Esophagus squamous epithelium (tissue), 5 donors: ENCODE measurements at regions not wholly inside any gene's neighbourhood (a gene's known extent, or its start where the extent isn't known, plus 50 kb on each side); places are given as distances from the start of the nearest gene placed in this dataset.

ENCODE experiments used
- DNase-seq: peaks from one replicate; lab custom pipeline; 2025; lab: John Stamatoyannopoulos, UW
- H3K27ac ChIP-seq, 4 donors: fragments of 200-600 bp; sonication (generic); one replicate each; pipeline ENCODE4 v1.5.1; 2016 to 2019; ENCODE audit warnings: mild to moderate bottlenecking in 1 of 4
- H3K27me3 ChIP-seq, 4 donors: fragments of 200-600 bp; sonication (generic); 1 replicate in 3 of 4; 2 replicates in 1 of 4; pipeline versions ENCODE4 v1.5.1 to v1.6.0; 2017 to 2021; ENCODE audit warnings: antibody characterized with exemption in 1 of 4
- H3K36me3 ChIP-seq, 3 donors: fragments of 200-600 bp; sonication (generic); one replicate each; pipeline ENCODE4 v1.5.1; 2016 to 2019
- H3K4me1 ChIP-seq, 3 donors: fragments of 200-600 bp; sonication (generic); one replicate each; pipeline ENCODE4 v1.5.1; 2017 to 2019
- H3K4me3 ChIP-seq, 4 donors: fragments of 200-600 bp; sonication (generic); 1 replicate in 3 of 4; 2 replicates in 1 of 4; pipeline ENCODE4 v1.5.1; 2016 to 2019; ENCODE audit warnings: mild to moderate bottlenecking in 2 of 4, moderate library complexity in 1 of 4
- H3K9me3 ChIP-seq, 3 donors: fragments of 200-600 bp; sonication (generic); one replicate each; pipeline ENCODE4 v1.5.1; 2016 to 2019
- CTCF ChIP-seq, 6 experiments: fragments of 450-650 bp in 4 of 6; fragments of 200-600 bp in 2 of 6; sonication (generic) in 2 of 6; IDR thresholded peaks; one replicate each; pipeline ENCODE4 v1.5.1; 2016 to 2019; ENCODE audit warnings: antibody characterized with exemption in 6 of 6, mild to moderate bottlenecking in 4 of 6, moderate library complexity in 4 of 6
- POLR2A ChIP-seq, 4 donors: fragments of 450-650 bp; IDR thresholded peaks; one replicate each; pipeline ENCODE4 v1.6.1; 2017; ENCODE audit warnings: antibody characterized with exemption in 4 of 4, mild to moderate bottlenecking in 4 of 4, moderate library complexity in 3 of 4
- WGBS, 2 donors: methylation state at CpG; one replicate each; pipeline ENCODE4 v1.1.5; 2018; 5-methylcytosine and 5-hydroxymethylcytosine counted together
- intact Hi-C: fragments of 100-400 bp; cut with DNase I; formaldehyde crosslinking; loops from one replicate; pipeline ENCODE4 v1.15.0; 2022
- donor health status: DM: yes; HTN: yes; CAD: no.

- intact Hi-C loops = no loop called here
- Histone ChIP-seq H3K4me1 (no peaks in the 10 kb centered on the region), H3K9me3 (peaks cover 0 to 13% (median 8%) of the 10 kb centered on the region in 3 donors), H3K27me3 (no peaks in the 10 kb centered on the region), H3K27ac (no peak overlapping the region), H3K4me3 (no peak overlapping the region), H3K36me3 (no peaks in the 10 kb centered on the region)
- 69 to 74% methylated on average over 4 of the region's 4 CpGs for WGBS, 2 donors
- no peak for DNase-seq
- TF ChIP-seq POLR2A (IDR thresholded peaks at IDR 0.05) (no peak), CTCF (IDR thresholded peaks at IDR 0.05) (no peak)
These were observed 106.7 kb upstream of the OSMR start for GRCh38 chr5:38739011-38739704.

- no peak overlapping the region for H3K4me3 ChIP-seq
- intact Hi-C loops = no loop called here
- H3K4me1 ChIP-seq = no peaks in the 10 kb centered on the region
- TF ChIP-seq POLR2A (IDR thresholded peaks at IDR 0.05) (no peak), CTCF (IDR thresholded peaks at IDR 0.05) (no peak)
- no peaks in the 10 kb centered on the region for H3K27me3 ChIP-seq
- no peak for DNase-seq
- no peak overlapping the region for H3K27ac ChIP-seq
- peaks cover 0 to 13% (median 8%) of the 10 kb centered on the region in 3 donors for H3K9me3 ChIP-seq
- H3K36me3 ChIP-seq = no peaks in the 10 kb centered on the region
- WGBS, 2 donors = 83 to 92% methylated on average over 1 of the region's 1 CpG
These were observed 106.1 kb upstream of the OSMR start for GRCh38 chr5:38739705-38740045.

DNA sequence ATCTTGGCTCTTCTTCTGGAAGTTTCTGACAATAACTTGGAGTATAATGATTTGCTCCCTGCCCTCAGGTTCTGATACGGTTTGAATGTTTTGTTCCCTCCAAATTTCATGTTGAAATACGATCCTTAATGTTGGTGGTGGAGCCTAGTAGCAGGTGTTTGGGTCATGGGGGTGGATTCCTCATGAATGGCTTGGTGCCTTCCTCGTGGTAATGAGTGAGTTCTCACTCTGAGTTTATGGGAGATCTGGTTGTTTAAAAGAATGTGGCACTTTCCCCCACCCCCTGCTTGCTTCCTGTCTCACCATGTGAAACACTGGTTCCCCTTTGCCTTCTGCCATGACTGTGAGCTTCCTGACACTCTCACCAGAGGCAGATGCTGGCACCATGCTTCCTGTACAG, 103.0 kb upstream of the OSMR start:
- Histone ChIP-seq H3K4me1 (no peaks in the 10 kb centered on the region), H3K9me3 (peaks cover 0 to 13% (median 8%) of the 10 kb centered on the region in 3 donors), H3K4me3 (no peak overlapping the region), H3K27me3 (no peaks in the 10 kb centered on the region), H3K36me3 (no peaks in the 10 kb centered on the region), H3K27ac (no peak overlapping the region)
- no peak for DNase-seq
- TF ChIP-seq POLR2A (IDR thresholded peaks at IDR 0.05) (no peak), CTCF (IDR thresholded peaks at IDR 0.05) (no peak)
- intact Hi-C loops = no loop called here
- WGBS, 2 donors = 56 to 58% methylated on average over 3 of the region's 3 CpGs

DNA sequence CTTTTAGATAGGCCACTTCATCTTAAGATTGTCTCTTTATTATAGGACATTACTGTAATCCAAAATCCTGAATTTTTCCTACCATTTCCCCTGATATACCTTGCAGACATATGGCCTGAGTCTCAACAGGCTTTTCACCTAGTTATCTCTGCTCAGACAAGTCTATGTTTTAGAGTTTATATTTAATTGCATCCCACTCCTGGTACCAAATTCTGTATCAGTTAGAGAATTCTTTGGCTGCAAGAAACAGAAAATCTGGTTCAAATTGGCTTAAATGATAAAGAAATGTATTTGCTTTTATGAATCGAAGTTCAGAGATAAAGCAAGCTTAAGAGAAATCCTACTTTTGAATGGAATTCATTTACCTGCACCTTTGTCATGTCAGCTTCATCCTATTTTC, 102.2 kb upstream of the OSMR start:
- TF ChIP-seq POLR2A (IDR thresholded peaks at IDR 0.05) (no peak), CTCF (IDR thresholded peaks at IDR 0.05) (no peak)
- 50 to 81% methylated on average over 1 of the region's 1 CpG for WGBS, 2 donors
- peaks cover 0 to 13% (median 8%) of the 10 kb centered on the region in 3 donors for H3K9me3 ChIP-seq
- no peak overlapping the region for H3K4me3 ChIP-seq
- H3K4me1 ChIP-seq = no peaks in the 10 kb centered on the region
- H3K36me3 ChIP-seq = no peaks in the 10 kb centered on the region
- DNase-seq = no peak
- H3K27ac ChIP-seq = no peak overlapping the region
- H3K27me3 ChIP-seq = no peaks in the 10 kb centered on the region
- intact Hi-C loops = no loop called here

GRCh38 chr5:38745836-38746732, 99.7 kb upstream of the OSMR start:
- Histone ChIP-seq H3K27me3 (no peaks in the 10 kb centered on the region), H3K4me3 (no peak overlapping the region), H3K27ac (peak overlapping the region in 1 of 4 donors; percentile 13), H3K4me1 (no peaks in the 10 kb centered on the region), H3K9me3 (peaks cover 0 to 13% (median 8%) of the 10 kb centered on the region in 3 donors), H3K36me3 (no peaks in the 10 kb centered on the region)
- intact Hi-C loops = no loop called here
- TF ChIP-seq POLR2A (IDR thresholded peaks at IDR 0.05) = no peak
- TF ChIP-seq CTCF (IDR thresholded peaks at IDR 0.05) = no peak
- DNase-seq = no peak
- 73% methylated on average over 6 of the region's 6 CpGs for WGBS, 2 donors
